ENCODE measurements at regions not wholly inside any gene's neighbourhood (a gene's known extent, or its start where the extent isn't known, plus 50 kb on each side); places are given as distances from the start of the nearest gene placed in this dataset.

GRCh38 chr6:170160031-170160627 is 130.7 kb downstream of the DLL1 start:
- DNase-seq = peak; percentile 76

GRCh38 chr6:170159022-170159965 is 131.6 kb downstream of the DLL1 start:
- no peak for DNase-seq

- no peak for DNase-seq
Measured at GRCh38 chr6:170158296-170159021, 132.4 kb downstream of the DLL1 start.

- DNase-seq = no peak
Measured at GRCh38 chr6:170157567-170158218, 133.2 kb downstream of the DLL1 start.

GRCh38 chr6:170156448-170157375 is 134.2 kb downstream of the DLL1 start:
- no peak for DNase-seq

- no peak for DNase-seq
Measured at GRCh38 chr6:170155464-170156196, 135.2 kb downstream of the DLL1 start.

- DNase-seq = no peak
Measured at GRCh38 chr6:170153436-170154319, 137.2 kb downstream of the DLL1 start.

GRCh38 chr6:170152989-170153388 is 137.9 kb downstream of the DLL1 start:
- DNase-seq = peak; percentile 94

GRCh38 chr6:170152124-170152926 is 138.6 kb downstream of the DLL1 start:
- no peak for DNase-seq

- no peak for DNase-seq
Measured at GRCh38 chr6:170151804-170152123, 139.1 kb downstream of the DLL1 start.

GRCh38 chr6:170151321-170151771 is 139.5 kb downstream of the DLL1 start:
- peak; percentile 48 for DNase-seq

- no peak for DNase-seq
Measured at GRCh38 chr6:170150590-170150945, 140.3 kb downstream of the DLL1 start.

- DNase-seq = peak; percentile 69
Measured at GRCh38 chr6:170149681-170150589, 140.9 kb downstream of the DLL1 start.

- no peak for DNase-seq
Measured at GRCh38 chr6:170148709-170149470, 142.0 kb downstream of the DLL1 start.

- DNase-seq = no peak
Measured at GRCh38 chr6:170147832-170148708, 142.8 kb downstream of the DLL1 start.

GRCh38 chr6:170147056-170147787 is 143.7 kb downstream of the DLL1 start:
- DNase-seq = no peak

All from NCI-H69 (cell line).